Endothelial cell of umbilical vein (primary cell): ENCODE measurements at regions not wholly inside any gene's neighbourhood (a gene's known extent, or its start where the extent isn't known, plus 50 kb on each side); places are given as distances from the start of the nearest gene placed in this dataset.

ENCODE experiments used
- BruUV-seq: library from RNA; stranded (reverse); fragments of 400-500 nt; replicated peaks from 2 replicates; lab custom pipeline; 2021; lab: Mats Ljungman, UMichigan
- CTCF ChIA-PET: fragments of 300-600, 350-600 bp; sonication (Branson Sonifier 250); formaldehyde crosslinking; loops from one replicate; lab custom pipeline; 2021; ENCODE audit warnings: antibody characterized with exemption, inconsistent platforms; lab: Charles Lee
- POLR2A ChIA-PET: fragments of 300-600, 350-600 bp; sonication (Branson Sonifier 250); formaldehyde crosslinking; loops from one replicate; lab custom pipeline; 2021; ENCODE audit warnings: antibody characterized with exemption, inconsistent platforms; lab: Charles Lee
- DNase-seq: peaks from one replicate; pipeline ENCODE4 v3.0.0-alpha.2; 2011; ENCODE audit warnings: low read depth, low spot score
- FAIRE-seq: peaks from 2 replicates; lab custom pipeline; 2011; peaks lifted over from hg19 to GRCh38; lab: Jason Lieb, UNC
- H2AFZ ChIP-seq: 2 replicates; pipeline ENCODE4 v1.6.0; 2012; ENCODE audit warnings: low read depth, low read length, control low read depth, inconsistent platforms
- H3K27ac ChIP-seq: 2 replicates; pipeline ENCODE4 v1.5.1; 2011; ENCODE audit warnings: low read depth, mild to moderate bottlenecking, control low read depth, low read length, moderate library complexity; ENCODE audit not compliant: insufficient read depth
- H3K27me3 ChIP-seq, 2 experiments: 2 replicates each; pipeline versions ENCODE4 v1.6.0 to v1.6.1; 2011; ENCODE audit warnings: low read length in 2 of 2, mixed read lengths in 1 of 2; ENCODE audit not compliant: control insufficient read depth in 2 of 2, insufficient read depth in 2 of 2
- H3K36me3 ChIP-seq, 2 experiments: 2 replicates in 1 of 2; 3 replicates in 1 of 2; pipeline ENCODE4 v1.5.1; 2011; ENCODE audit warnings: low read length in 2 of 2, mild to moderate bottlenecking in 1 of 2, moderate library complexity in 1 of 2; ENCODE audit not compliant: control insufficient read depth in 2 of 2, insufficient read depth in 2 of 2; ENCODE audit errors: extremely low read depth in 1 of 2
- H3K4me1 ChIP-seq: 3 replicates; pipeline ENCODE4 v1.5.1; 2011; ENCODE audit warnings: mild to moderate bottlenecking, low read length; ENCODE audit not compliant: control insufficient read depth, insufficient read depth; ENCODE audit errors: extremely low read depth
- H3K4me2 ChIP-seq: 2 replicates; pipeline ENCODE4 v1.6.1; 2011; ENCODE audit warnings: low read length, control low read depth, mixed read lengths; ENCODE audit not compliant: insufficient read depth
- H3K4me3 ChIP-seq, 3 experiments: fragments of 200-600 bp in 1 of 3; sonication (generic), shearing (Covaris generic) in 1 of 3; replicated peaks in 1 of 3; 2 replicates each; pipeline ENCODE4 v1.5.1; 2011 to 2016; ENCODE audit warnings: control low read depth in 3 of 3, low read length in 3 of 3, mild to moderate bottlenecking in 2 of 3, inconsistent platforms in 1 of 3, low read depth in 1 of 3, moderate library complexity in 1 of 3; ENCODE audit not compliant: insufficient read depth in 1 of 3
- H3K79me2 ChIP-seq: 2 replicates; pipeline ENCODE4 v1.6.0; 2012; ENCODE audit warnings: low read length, inconsistent platforms; ENCODE audit not compliant: control insufficient read depth, insufficient read depth
- H3K9ac ChIP-seq: replicated peaks from 2 replicates; pipeline ENCODE3; 2011; ENCODE audit warnings: low read length, control low read depth; ENCODE audit not compliant: insufficient read depth; ENCODE audit errors: extremely low read depth
- H3K9me1 ChIP-seq: replicated peaks from 3 replicates; pipeline ENCODE4 v1.6.0; 2011; ENCODE audit warnings: mild to moderate bottlenecking, low read length; ENCODE audit not compliant: control insufficient read depth, insufficient read depth; ENCODE audit errors: extremely low read depth
- H3K9me3 ChIP-seq: replicated peaks from 2 replicates; pipeline ENCODE4 v1.5.1; 2012; ENCODE audit warnings: low read length, inconsistent platforms; ENCODE audit not compliant: control insufficient read depth, insufficient read depth
- H4K20me1 ChIP-seq: replicated peaks from 2 replicates; pipeline ENCODE3; 2011; ENCODE audit warnings: mild to moderate bottlenecking, low read length; ENCODE audit not compliant: control insufficient read depth, insufficient read depth; ENCODE audit errors: extremely low read depth
- EZH2 ChIP-seq: IDR thresholded peaks from 2 replicates; pipeline ENCODE4 v1.6.1; 2012; ENCODE audit warnings: borderline replicate concordance, low read depth, mild to moderate bottlenecking, moderate library complexity, low read length, inconsistent platforms; ENCODE audit not compliant: severe bottlenecking
- FOS ChIP-seq: IDR thresholded peaks from 2 replicates; pipeline ENCODE4 v1.6.1; 2011; ENCODE audit warnings: mild to moderate bottlenecking, low read length, moderate library complexity, borderline replicate concordance; ENCODE audit not compliant: insufficient read depth
- GATA2 ChIP-seq: IDR thresholded peaks from 2 replicates; pipeline ENCODE4 v1.7.0; 2011; ENCODE audit warnings: low read depth, mild to moderate bottlenecking, moderate library complexity, mixed read lengths, low read length; ENCODE audit not compliant: insufficient read length, insufficient read depth
- JUN ChIP-seq: IDR thresholded peaks from 2 replicates; pipeline ENCODE4 v1.6.1; 2011; ENCODE audit warnings: borderline replicate concordance, low read depth; ENCODE audit not compliant: insufficient read length, insufficient read depth
- MAX ChIP-seq: IDR thresholded peaks from 2 replicates; pipeline ENCODE4 v1.6.1; 2011; ENCODE audit not compliant: insufficient read depth, insufficient read length
- MYC ChIP-seq: IDR thresholded peaks from one replicate; pipeline ENCODE4 v1.6.1; 2011; ENCODE audit warnings: mild to moderate bottlenecking, low read depth, low read length
- POLR2A ChIP-seq: IDR thresholded peaks from 2 replicates; pipeline ENCODE4 v1.6.1; 2012; ENCODE audit warnings: low read depth, mild to moderate bottlenecking, control low read depth, low read length
- POLR2AphosphoS5 ChIP-seq: IDR thresholded peaks from 2 replicates; pipeline ENCODE4 v1.6.1; 2012; ENCODE audit warnings: low read depth, mild to moderate bottlenecking, control low read depth, low read length, moderate library complexity; ENCODE audit not compliant: insufficient read depth
- dilution Hi-C: fragments of 300-500 bp; cut with MboI; formaldehyde crosslinking; loops from one replicate; pipeline ENCODE4 v1.15.0; 2019; ENCODE audit warnings: low sequenced_read_pairs; ENCODE audit not compliant: extremely low pct_ligation_motif_present
- intact Hi-C: fragments of 100-400 bp; cut with micrococcal nuclease; formaldehyde crosslinking; loops from one replicate; pipeline ENCODE4 v1.10.0; 2022
- TF ChIP-seq, protein P1 (sequence below), 2 donors: IDR thresholded peaks; 1 replicate in 1 of 2; 2 replicates in 1 of 2; pipeline ENCODE4 v1.5.1; 2011; ENCODE audit warnings: low read length in 2 of 2, mild to moderate bottlenecking in 2 of 2, moderate library complexity in 2 of 2, control low read depth in 1 of 2, inconsistent platforms in 1 of 2, low read depth in 1 of 2; ENCODE audit not compliant: insufficient read depth in 1 of 2; ENCODE audit errors: extremely low read depth in 1 of 2

GRCh38 chrX:95693365-95693764 is 991.3 kb upstream of the DIAPH2 start:
- Histone ChIP-seq H3K36me3 (no peaks in the 10 kb centered on the region), H4K20me1 (no peaks in the 10 kb centered on the region), H3K9ac (no peak overlapping the region), H3K27me3 (no peaks in the 10 kb centered on the region), H3K9me3 (no peaks in the 10 kb centered on the region), H3K4me3 (no peak overlapping the region), H3K4me1 (no peaks in the 10 kb centered on the region), H2AFZ (no peak overlapping the region), H3K79me2 (no peaks in the 10 kb centered on the region), H3K9me1 (no peaks in the 10 kb centered on the region), H3K4me2 (no peak overlapping the region), H3K27ac (no peak overlapping the region)
- FAIRE-seq (no peak), DNase-seq (no peak)
- dilution Hi-C loops (no loop called here), intact Hi-C loops (no loop called here)
- POLR2A ChIA-PET: no interaction called here
- no TSS peak for BruUV-seq
- CTCF ChIA-PET: no interaction called here
- TF ChIP-seq POLR2AphosphoS5: no peak

DNA sequence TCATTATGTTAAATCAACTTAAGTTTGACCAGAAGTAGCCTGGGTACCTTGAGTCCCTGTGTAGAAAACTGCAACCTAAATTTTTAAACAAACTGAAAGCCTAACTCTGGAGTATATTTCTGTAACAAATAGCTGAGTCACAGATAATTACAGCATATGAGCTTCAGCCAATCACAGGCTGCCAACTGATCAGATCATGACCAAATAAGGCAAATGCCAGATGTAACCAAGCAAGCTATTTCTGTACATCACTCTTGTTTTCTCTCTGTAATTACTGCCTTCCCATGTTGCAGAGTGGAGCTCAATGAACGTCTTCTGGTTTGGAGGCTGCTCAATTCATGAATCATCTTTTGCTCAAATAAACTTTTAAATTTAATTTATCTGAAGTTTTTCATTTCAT is 980.9 kb upstream of the DIAPH2 start:
- Histone ChIP-seq H3K9me1 (no peaks in the 10 kb centered on the region), H4K20me1 (no peaks in the 10 kb centered on the region), H3K36me3 (no peaks in the 10 kb centered on the region), H3K4me2 (no peak overlapping the region), H3K27ac (no peak overlapping the region), H3K4me3 (no peak overlapping the region), H3K9me3 (no peaks in the 10 kb centered on the region), H3K4me1 (no peaks in the 10 kb centered on the region), H3K9ac (no peak overlapping the region), H3K27me3 (no peaks in the 10 kb centered on the region), H2AFZ (no peak overlapping the region), H3K79me2 (no peaks in the 10 kb centered on the region)
- intact Hi-C loops (no loop called here), dilution Hi-C loops (no loop called here)
- no peak for DNase-seq
- POLR2A ChIA-PET: no interaction called here
- CTCF ChIA-PET: no interaction called here
- no TSS peak for BruUV-seq
- FAIRE-seq: no peak
- TF ChIP-seq, protein P1, sequence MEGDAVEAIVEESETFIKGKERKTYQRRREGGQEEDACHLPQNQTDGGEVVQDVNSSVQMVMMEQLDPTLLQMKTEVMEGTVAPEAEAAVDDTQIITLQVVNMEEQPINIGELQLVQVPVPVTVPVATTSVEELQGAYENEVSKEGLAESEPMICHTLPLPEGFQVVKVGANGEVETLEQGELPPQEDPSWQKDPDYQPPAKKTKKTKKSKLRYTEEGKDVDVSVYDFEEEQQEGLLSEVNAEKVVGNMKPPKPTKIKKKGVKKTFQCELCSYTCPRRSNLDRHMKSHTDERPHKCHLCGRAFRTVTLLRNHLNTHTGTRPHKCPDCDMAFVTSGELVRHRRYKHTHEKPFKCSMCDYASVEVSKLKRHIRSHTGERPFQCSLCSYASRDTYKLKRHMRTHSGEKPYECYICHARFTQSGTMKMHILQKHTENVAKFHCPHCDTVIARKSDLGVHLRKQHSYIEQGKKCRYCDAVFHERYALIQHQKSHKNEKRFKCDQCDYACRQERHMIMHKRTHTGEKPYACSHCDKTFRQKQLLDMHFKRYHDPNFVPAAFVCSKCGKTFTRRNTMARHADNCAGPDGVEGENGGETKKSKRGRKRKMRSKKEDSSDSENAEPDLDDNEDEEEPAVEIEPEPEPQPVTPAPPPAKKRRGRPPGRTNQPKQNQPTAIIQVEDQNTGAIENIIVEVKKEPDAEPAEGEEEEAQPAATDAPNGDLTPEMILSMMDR (IDR thresholded peaks at IDR 0.05; ENCODE audit: extremely low read depth in 1 of 2, insufficient read depth in 1 of 2, low read depth in 1 of 2, low read length in 2 of 2): no peak
- TF ChIP-seq POLR2AphosphoS5 (no peak), JUN (no peak), MYC (no peak), MAX (no peak), FOS (no peak), POLR2A (no peak), EZH2 (no peak), GATA2 (no peak)
